ENCODE measurements at regions not wholly inside any gene's neighbourhood (a gene's known extent, or its start where the extent isn't known, plus 50 kb on each side); places are given as distances from the start of the nearest gene placed in this dataset.

DNA sequence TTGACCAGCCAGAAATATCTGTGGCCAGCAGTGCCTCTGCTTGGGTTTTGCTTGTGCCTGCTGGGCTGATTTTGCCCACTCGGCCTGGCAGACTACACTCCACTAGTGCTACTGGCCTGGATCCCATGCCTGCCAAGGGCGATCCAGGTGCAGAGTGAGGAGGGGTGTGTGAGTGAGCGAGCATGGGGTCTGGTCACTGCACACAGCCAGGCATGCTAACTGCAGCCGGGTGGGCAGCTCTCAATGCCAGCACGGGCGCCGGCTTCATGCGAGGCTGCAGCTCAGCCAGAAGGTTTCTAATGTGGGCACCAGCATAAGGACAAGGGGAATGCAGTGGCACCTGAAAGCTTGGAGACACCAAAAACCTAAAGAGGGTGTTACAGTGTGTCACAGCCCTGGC lies 1161.4 kb downstream of the FSTL5 start:
- DNase-seq (ENCODE audit: low read depth): no peak

DNA sequence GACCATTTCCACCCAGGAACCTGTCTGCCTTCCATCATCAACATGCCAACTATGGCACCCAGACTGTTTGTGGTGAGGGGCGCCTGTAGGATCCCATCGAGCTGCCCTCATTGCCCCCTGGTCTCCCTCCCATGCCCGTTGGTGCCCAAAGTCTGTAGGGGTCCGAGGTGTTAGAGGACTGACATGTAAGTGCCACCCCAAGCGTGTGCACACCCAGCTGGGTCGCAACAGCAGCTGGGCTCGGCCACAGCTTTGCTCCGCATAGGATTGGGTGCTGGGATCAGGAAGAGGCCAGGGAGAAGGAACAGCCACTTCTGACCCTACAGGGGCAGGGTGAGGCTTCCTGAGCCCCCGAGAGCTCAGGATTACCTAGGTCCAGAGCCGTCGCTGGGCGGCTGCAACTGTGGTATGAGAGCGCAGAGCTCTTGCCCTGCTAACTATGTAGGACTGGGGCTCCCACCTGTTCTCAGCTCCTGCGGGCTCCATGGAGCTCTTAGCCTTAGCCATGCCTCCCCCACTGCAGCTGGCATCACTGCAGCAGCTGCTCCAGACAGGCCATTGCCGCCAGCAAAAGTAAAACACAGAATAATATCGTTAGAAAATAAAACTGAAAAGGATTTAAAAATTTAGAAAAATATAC lies 1160.3 kb downstream of the FSTL5 start:
- DNase-seq (ENCODE audit: low read depth): no peak

DNA sequence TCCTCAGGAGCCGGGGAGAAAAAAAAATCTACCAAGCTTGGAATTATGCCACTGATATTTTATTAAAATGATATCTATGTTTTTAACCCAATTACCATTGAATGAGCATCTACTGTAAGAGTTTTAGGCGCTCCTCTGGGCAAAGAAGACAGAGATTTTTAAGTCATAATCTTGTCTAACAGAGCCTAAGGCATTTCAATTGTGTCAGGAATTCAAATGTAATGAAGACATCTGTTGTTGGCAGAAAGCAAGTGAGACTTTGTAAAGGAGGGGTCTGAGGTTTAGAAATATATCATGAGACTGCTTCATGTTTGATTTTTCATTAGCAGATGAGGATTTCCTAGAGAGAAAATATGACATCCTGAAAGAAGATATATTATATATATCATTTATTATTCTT lies 1158.1 kb downstream of the FSTL5 start:
- DNase-seq (ENCODE audit: low read depth): no peak

DNA sequence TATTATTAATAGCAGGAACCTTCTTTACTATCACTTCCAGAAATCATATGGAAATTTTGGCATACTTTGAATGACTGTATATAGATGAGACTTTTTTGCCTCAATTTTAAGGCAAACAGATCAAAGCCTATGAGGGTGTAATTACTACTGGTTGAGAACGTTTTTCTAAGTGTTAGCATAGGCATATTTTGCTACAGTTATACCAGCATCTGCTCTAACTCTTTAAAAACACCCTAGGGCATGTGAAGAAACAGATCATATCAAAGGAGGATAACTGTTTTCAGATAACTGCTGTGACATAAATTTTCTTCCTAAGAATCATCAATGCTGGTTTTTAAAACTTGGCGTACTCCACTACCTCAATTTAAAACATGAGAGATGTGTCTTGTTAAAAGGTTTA lies 1155.3 kb downstream of the FSTL5 start:
- no peak for DNase-seq (ENCODE audit: low read depth)

DNA sequence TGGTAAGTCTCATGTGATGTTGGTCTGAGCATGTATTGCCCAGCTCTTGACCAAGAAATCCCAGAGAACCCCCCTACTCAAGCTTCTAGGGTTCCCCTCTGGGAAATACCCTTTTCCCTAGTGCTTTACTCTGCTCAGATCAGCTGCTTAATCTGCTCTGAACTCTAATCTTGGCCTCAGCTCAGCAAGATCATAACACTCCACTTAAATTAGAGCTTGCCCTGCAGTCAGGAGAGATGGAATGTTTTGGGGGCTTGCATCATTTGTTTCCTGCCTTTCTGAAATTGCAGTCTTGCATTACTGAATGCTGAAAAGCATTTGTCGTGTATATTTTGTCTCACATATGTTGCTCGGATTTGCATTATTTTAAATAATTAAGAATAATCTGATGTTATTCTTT lies 1153.6 kb downstream of the FSTL5 start:
- DNase-seq (ENCODE audit: low read depth): no peak

Data from ELR (cell line).